H9 (cell line): ENCODE measurements at regions not wholly inside any gene's neighbourhood (a gene's known extent, or its start where the extent isn't known, plus 50 kb on each side); places are given as distances from the start of the nearest gene placed in this dataset.

Experiments
- DNase-seq: peaks from one replicate; pipeline ENCODE4 v3.0.0-alpha.2; 2017
- H2AFZ ChIP-seq: one replicate; pipeline ENCODE4 v1.6.1; 2013; ENCODE audit warnings: mild to moderate bottlenecking, low read length, control low read depth, moderate library complexity
- H2AK5ac ChIP-seq: 2 replicates; pipeline ENCODE4 v1.6.1; 2013; ENCODE audit warnings: low read length, control low read depth, mixed read lengths; ENCODE audit not compliant: insufficient read length
- H2BK120ac ChIP-seq: one replicate; pipeline ENCODE4 v1.6.1; 2013; ENCODE audit warnings: low read depth, mild to moderate bottlenecking, low read length, control low read depth, inconsistent platforms; ENCODE audit not compliant: poor library complexity, severe bottlenecking
- H2BK12ac ChIP-seq: 2 replicates; pipeline ENCODE4 v1.6.1; 2013; ENCODE audit warnings: low read length, control low read depth, mixed read lengths, low read depth; ENCODE audit not compliant: insufficient read length
- H2BK15ac ChIP-seq: 2 replicates; pipeline ENCODE4 v1.6.1; 2013; ENCODE audit warnings: low read depth, low read length, control low read depth
- H2BK20ac ChIP-seq: one replicate; pipeline ENCODE4 v1.6.1; 2013; ENCODE audit warnings: low read depth, mild to moderate bottlenecking, low read length, control low read depth, inconsistent platforms; ENCODE audit not compliant: poor library complexity, severe bottlenecking
- H2BK5ac ChIP-seq: 2 replicates; pipeline ENCODE4 v1.6.1; 2013; ENCODE audit warnings: low read length, control low read depth, mixed read lengths; ENCODE audit not compliant: insufficient read length
- H3K14ac ChIP-seq: 2 replicates; pipeline ENCODE4 v1.6.1; 2013; ENCODE audit warnings: low read length, control low read depth; ENCODE audit not compliant: insufficient read depth
- H3K18ac ChIP-seq: 2 replicates; pipeline ENCODE4 v1.6.1; 2013; ENCODE audit warnings: low read depth, mild to moderate bottlenecking, mixed read lengths, low read length, control low read depth; ENCODE audit not compliant: insufficient read length
- H3K23ac ChIP-seq: 2 replicates; pipeline ENCODE4 v1.6.1; 2013; ENCODE audit warnings: low read length, control low read depth, mixed read lengths, low read depth; ENCODE audit not compliant: insufficient read length
- H3K23me2 ChIP-seq: 2 replicates; pipeline ENCODE4 v1.6.1; 2013; ENCODE audit warnings: low read depth, mild to moderate bottlenecking, mixed read lengths, low read length, control low read depth; ENCODE audit not compliant: insufficient read length, poor library complexity, severe bottlenecking
- H3K27ac ChIP-seq: 2 replicates; pipeline ENCODE4 v1.5.1; 2013; ENCODE audit warnings: low read length, control low read depth, mixed read lengths, low read depth; ENCODE audit not compliant: insufficient read length
- H3K27me3 ChIP-seq: 2 replicates; pipeline ENCODE4 v1.6.1; 2013; ENCODE audit warnings: low read length, control low read depth, inconsistent platforms; ENCODE audit not compliant: insufficient read depth
- H3K4ac ChIP-seq: 2 replicates; pipeline ENCODE4 v1.6.1; 2013; ENCODE audit warnings: low read depth, mild to moderate bottlenecking, control low read depth, inconsistent platforms, low read length, moderate library complexity
- H3K4me1 ChIP-seq: 2 replicates; pipeline ENCODE4 v1.6.1; 2013; ENCODE audit warnings: low read length, control low read depth, inconsistent platforms; ENCODE audit not compliant: insufficient read depth
- H3K4me2 ChIP-seq: 2 replicates; pipeline ENCODE4 v1.6.1; 2013; ENCODE audit warnings: low read length, control low read depth, mixed read lengths; ENCODE audit not compliant: insufficient read length, insufficient read depth
- H3K56ac ChIP-seq: 2 replicates; pipeline ENCODE4 v1.6.1; 2013; ENCODE audit warnings: low read depth, mild to moderate bottlenecking, mixed read lengths, low read length, control low read depth; ENCODE audit not compliant: insufficient read length
- H3K79me1 ChIP-seq: 2 replicates; pipeline ENCODE4 v1.6.1; 2013; ENCODE audit warnings: low read depth, mild to moderate bottlenecking, moderate library complexity, low read length, control low read depth, inconsistent platforms; ENCODE audit not compliant: insufficient read depth, poor library complexity, severe bottlenecking
- H3K79me2 ChIP-seq: 2 replicates; pipeline ENCODE4 v1.6.1; 2013; ENCODE audit warnings: low read length, control low read depth, inconsistent platforms; ENCODE audit not compliant: insufficient read depth
- H3K9ac ChIP-seq: 2 replicates; pipeline ENCODE4 v1.6.1; 2013; ENCODE audit warnings: low read length, control low read depth, mixed read lengths; ENCODE audit not compliant: insufficient read length; ENCODE audit errors: extremely low read depth
- H3K9me3 ChIP-seq: one replicate; pipeline ENCODE4 v1.6.1; 2013; ENCODE audit warnings: low read depth, low read length, inconsistent platforms; ENCODE audit not compliant: control insufficient read depth
- H3T11ph ChIP-seq: one replicate; pipeline ENCODE4 v1.6.1; 2013; ENCODE audit warnings: mild to moderate bottlenecking, low read length, control low read depth, inconsistent platforms
- H4K20me1 ChIP-seq: one replicate; pipeline ENCODE4 v1.6.1; 2013; ENCODE audit not compliant: control insufficient read depth, insufficient read length, insufficient read depth
- H4K5ac ChIP-seq: 2 replicates; pipeline ENCODE4 v1.6.1; 2013; ENCODE audit warnings: low read depth, mild to moderate bottlenecking, mixed read lengths, low read length, control low read depth; ENCODE audit not compliant: insufficient read length
- H4K8ac ChIP-seq: replicated peaks from 2 replicates; pipeline ENCODE4 v1.6.1; 2013; ENCODE audit warnings: low read length, control low read depth, mixed read lengths, low read depth; ENCODE audit not compliant: insufficient read length
- H4K91ac ChIP-seq: 2 replicates; pipeline ENCODE4 v1.6.1; 2013; ENCODE audit warnings: low read depth, mild to moderate bottlenecking, moderate library complexity, mixed read lengths, low read length, control low read depth; ENCODE audit not compliant: insufficient read length
- H3K27ac Mint-ChIP-seq, 3 experiments: 2 replicates in 2 of 3; 3 replicates in 1 of 3; pipeline ENCODE4 v1.8.0; 2020 to 2021; ENCODE audit warnings: mixed read lengths in 3 of 3, mild to moderate bottlenecking in 1 of 3, moderate library complexity in 1 of 3
- H3K27me3 Mint-ChIP-seq: 2 replicates; pipeline ENCODE4 v1.8.0; 2021; ENCODE audit warnings: low read depth, mild to moderate bottlenecking, moderate library complexity, mixed read lengths
- H3K36me3 Mint-ChIP-seq, 3 experiments: 2 replicates in 2 of 3; 3 replicates in 1 of 3; pipeline ENCODE4 v1.8.0; 2020 to 2021; ENCODE audit warnings: low read depth in 3 of 3, mixed read lengths in 3 of 3; ENCODE audit not compliant: insufficient read depth in 1 of 3
- H3K4me1 Mint-ChIP-seq, 2 experiments: 2 replicates each; pipeline ENCODE4 v1.8.0; 2020; ENCODE audit warnings: mixed read lengths in 2 of 2
- H3K4me3 Mint-ChIP-seq, 2 experiments: 2 replicates in 1 of 2; 3 replicates in 1 of 2; pipeline ENCODE4 v1.8.0; 2020 to 2021; ENCODE audit warnings: mild to moderate bottlenecking in 2 of 2, mixed read lengths in 2 of 2, moderate library complexity in 1 of 2
- H3K9me3 Mint-ChIP-seq, 2 experiments: 2 replicates in 1 of 2; 3 replicates in 1 of 2; pipeline ENCODE4 v1.8.0; 2020; ENCODE audit warnings: mild to moderate bottlenecking in 2 of 2, mixed read lengths in 2 of 2, moderate library complexity in 1 of 2
- CTCF ChIP-seq: fragments of 200-600 bp; sonication (generic); conservative IDR thresholded peaks from 3 replicates; pipeline ENCODE4 v1.8.0; 2021; ENCODE audit warnings: antibody characterized with exemption, mild to moderate bottlenecking
- WGBS: extraction: QIAGEN DNeasy Blood & Tissue Kit; methylation state at CpG from one replicate; pipeline ENCODE4 v1.1.7; 2013; ENCODE audit warnings: missing lambda C conversion rate, low lambda C conversion rate, mixed read lengths; ENCODE audit not compliant: insufficient read length; ENCODE audit errors: extremely low coverage; 5-methylcytosine and 5-hydroxymethylcytosine counted together

DNA sequence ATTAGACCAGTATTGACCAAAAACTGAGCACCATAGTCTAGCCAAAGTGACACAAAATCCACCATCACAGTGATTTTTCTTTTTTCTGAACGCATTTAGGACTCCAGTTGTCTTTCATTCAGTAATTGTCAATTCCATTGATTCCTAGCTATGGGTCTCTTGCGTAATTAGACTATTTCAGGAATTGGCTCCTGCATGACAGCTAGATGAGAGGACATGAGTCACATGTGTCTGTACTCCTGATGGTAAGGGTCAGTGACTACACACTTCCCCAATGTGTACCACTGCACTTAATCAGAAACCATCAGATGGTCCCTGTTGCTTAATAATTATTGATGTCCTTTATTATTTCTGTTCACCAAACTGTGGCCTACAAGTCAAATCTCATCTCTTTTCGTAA lies 469.5 kb downstream of the POM121L12 start:
- no peaks in the 10 kb centered on the region for H3K27me3 Mint-ChIP-seq
- H2BK5ac ChIP-seq = no peak overlapping the region
- no peak overlapping the region for H2AFZ ChIP-seq
- no peaks in the 10 kb centered on the region for H3K79me1 ChIP-seq
- H3K27ac ChIP-seq = no peak overlapping the region
- no peaks in the 10 kb centered on the region for H3K9me3 Mint-ChIP-seq
- no peaks in the 10 kb centered on the region for H3K36me3 Mint-ChIP-seq
- H4K91ac ChIP-seq = no peak overlapping the region
- no peak overlapping the region for H3K23ac ChIP-seq
- no peak overlapping the region for H3K4me2 ChIP-seq
- no peaks in the 10 kb centered on the region for H3K23me2 ChIP-seq
- no peak overlapping the region for H3K4me3 Mint-ChIP-seq
- H3K9me3 ChIP-seq = no peaks in the 10 kb centered on the region
- no peak overlapping the region for H4K8ac ChIP-seq
- no peak overlapping the region for H2BK20ac ChIP-seq
- WGBS = no CpG with 5 or more reads among the region's 3 CpGs
- no peak overlapping the region for H3T11ph ChIP-seq
- H3K27me3 ChIP-seq = no peaks in the 10 kb centered on the region
- H3K18ac ChIP-seq = no peak overlapping the region
- no peak overlapping the region for H2AK5ac ChIP-seq
- H3K4me1 ChIP-seq = no peaks in the 10 kb centered on the region
- H3K4ac ChIP-seq = no peak overlapping the region
- H3K14ac ChIP-seq = no peak overlapping the region
- H3K9ac ChIP-seq = no peak overlapping the region
- H4K5ac ChIP-seq = no peak overlapping the region
- no peak overlapping the region for H2BK12ac ChIP-seq
- H2BK15ac ChIP-seq = no peak overlapping the region
- DNase-seq = no peak
- H4K20me1 ChIP-seq = no peaks in the 10 kb centered on the region
- no peak overlapping the region for H2BK120ac ChIP-seq
- H3K4me1 Mint-ChIP-seq = no peaks in the 10 kb centered on the region
- H3K79me2 ChIP-seq = no peaks in the 10 kb centered on the region
- no peak overlapping the region for H3K27ac Mint-ChIP-seq
- no peak overlapping the region for H3K56ac ChIP-seq
- no peak for TF ChIP-seq CTCF
